ENCODE measurements at regions not wholly inside any gene's neighbourhood (a gene's known extent, or its start where the extent isn't known, plus 50 kb on each side); places are given as distances from the start of the nearest gene placed in this dataset.

DNA sequence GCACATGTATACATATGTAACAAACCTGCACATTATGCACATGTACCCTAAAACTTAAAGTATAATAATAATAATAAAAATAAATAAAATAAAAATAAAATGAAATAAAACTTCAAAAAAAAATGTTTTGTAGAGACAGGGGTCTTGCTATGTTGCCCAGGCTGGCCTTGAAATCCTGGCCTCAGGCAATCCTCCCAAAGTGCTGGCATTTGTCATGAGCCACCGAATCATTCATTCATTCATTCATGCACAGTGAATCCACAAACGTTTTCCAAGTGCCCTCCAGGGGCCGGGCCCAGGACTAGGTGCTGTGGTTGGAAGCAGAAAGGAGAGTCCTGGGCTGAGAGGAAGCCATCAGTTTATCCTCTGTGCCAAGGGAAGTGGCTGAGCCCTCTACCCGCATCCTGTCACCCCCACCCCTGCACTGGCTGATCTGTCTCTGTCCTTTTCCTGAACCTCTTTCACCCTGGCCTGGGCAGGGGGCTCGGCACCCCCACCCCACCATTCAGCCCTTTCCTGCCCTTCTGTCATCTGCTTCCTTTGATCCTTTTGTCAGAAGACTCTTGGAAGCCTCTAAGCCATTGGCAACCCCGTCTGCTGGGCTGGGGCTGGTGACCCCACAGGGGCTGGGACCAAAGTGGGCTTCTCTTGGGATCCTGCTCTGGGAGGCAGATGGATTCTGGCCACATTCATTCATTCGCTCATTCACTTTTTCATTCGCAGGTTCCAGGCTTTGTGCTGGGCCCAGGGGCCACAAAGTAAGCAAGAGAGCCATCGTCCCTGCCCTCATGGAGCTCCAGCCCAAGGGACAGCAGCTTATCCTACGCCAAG lies 84.3 kb downstream of the IGLL1 start:
- TF ChIP-seq GATA2 (IDR thresholded peaks at IDR 0.05; ENCODE audit: low read depth, low read length) = no peak
- TF ChIP-seq GATA3 (IDR thresholded peaks at IDR 0.05; ENCODE audit: low read depth, low read length) = no peak

DNA sequence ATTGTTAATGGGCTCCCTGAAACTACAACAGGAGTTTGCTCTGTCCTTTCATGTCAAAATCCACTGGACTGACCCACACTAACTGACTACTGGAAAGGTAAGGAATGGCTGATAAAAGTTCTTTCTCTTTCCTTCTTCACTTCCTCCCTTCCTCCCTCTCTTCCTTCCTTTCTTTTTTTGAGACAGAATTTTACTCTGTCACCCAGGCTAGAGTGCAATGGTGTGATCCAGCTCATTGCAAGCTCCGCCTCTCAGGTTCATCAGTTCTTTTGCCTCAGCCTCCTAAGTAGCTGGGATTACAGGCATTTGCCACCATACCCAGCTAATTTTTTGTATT lies 85.2 kb downstream of the IGLL1 start:
- TF ChIP-seq GATA3 (IDR thresholded peaks at IDR 0.05; ENCODE audit: low read depth, low read length) = no peak
- TF ChIP-seq GATA2 (IDR thresholded peaks at IDR 0.05; ENCODE audit: low read depth, low read length) = no peak

GRCh38 chr22:23485490-23485889 lies 94.6 kb downstream of the IGLL1 start:
- no peak for TF ChIP-seq GATA2 (IDR thresholded peaks at IDR 0.05; ENCODE audit: low read depth, low read length)
- no peak for TF ChIP-seq GATA3 (IDR thresholded peaks at IDR 0.05; ENCODE audit: low read depth, low read length)

DNA sequence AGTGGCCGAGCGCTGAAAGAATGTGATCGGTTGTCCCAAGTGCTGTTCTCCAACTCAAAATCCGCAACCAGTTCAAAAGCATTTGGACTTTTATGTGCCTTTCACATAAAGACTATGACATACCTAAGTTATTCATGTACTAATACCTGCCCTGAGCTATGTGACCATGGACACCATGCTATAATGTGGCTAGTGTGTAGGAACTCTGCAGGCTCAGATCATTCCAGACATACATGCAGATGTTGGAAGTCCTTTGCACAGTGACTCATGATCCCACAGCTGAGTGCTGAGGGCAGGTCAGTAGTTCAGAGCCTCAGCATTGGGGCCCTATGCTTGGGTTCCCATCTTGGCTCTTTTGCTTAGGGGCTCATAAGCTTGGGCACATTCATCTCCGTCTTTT lies 95.4 kb downstream of the IGLL1 start:
- no peak for TF ChIP-seq GATA2 (IDR thresholded peaks at IDR 0.05; ENCODE audit: low read depth, low read length)
- no peak for TF ChIP-seq GATA3 (IDR thresholded peaks at IDR 0.05; ENCODE audit: low read depth, low read length)

- TF ChIP-seq GATA2 (IDR thresholded peaks at IDR 0.05; ENCODE audit: low read depth, low read length) (no peak), GATA3 (IDR thresholded peaks at IDR 0.05; ENCODE audit: low read depth, low read length) (no peak)
These were observed 98.7 kb downstream of the IGLL1 start for GRCh38 chr22:23481369-23481768.

GRCh38 chr22:23478175-23478574 lies 101.9 kb downstream of the IGLL1 start:
- no peak for TF ChIP-seq GATA3 (IDR thresholded peaks at IDR 0.05; ENCODE audit: low read depth, low read length)
- no peak for TF ChIP-seq GATA2 (IDR thresholded peaks at IDR 0.05; ENCODE audit: low read depth, low read length)

DNA sequence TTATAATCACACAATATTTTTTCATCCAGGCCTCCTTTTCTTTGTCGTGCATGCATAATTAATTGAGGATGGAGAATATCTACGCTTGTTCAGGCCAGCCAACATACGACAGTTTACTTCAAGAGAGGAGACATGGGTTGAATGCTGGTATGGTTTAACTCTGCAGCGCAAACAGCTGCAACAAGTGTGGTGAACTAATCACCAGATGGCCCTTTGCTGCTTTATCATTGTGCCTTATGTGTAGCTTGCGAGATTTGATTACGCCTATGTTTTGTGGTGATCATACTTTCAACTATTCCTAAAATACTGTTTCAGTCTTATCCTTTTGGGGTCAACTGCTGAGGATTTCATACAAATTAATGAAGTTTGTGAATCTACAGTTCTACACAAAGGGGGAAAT lies 105.6 kb downstream of the IGLL1 start:
- 0 out of 2 replicates have a peak, but pooled peaks have one; percentile 23 for TF ChIP-seq GATA3 (IDR thresholded peaks at IDR 0.05; ENCODE audit: low read depth, low read length)

DNA sequence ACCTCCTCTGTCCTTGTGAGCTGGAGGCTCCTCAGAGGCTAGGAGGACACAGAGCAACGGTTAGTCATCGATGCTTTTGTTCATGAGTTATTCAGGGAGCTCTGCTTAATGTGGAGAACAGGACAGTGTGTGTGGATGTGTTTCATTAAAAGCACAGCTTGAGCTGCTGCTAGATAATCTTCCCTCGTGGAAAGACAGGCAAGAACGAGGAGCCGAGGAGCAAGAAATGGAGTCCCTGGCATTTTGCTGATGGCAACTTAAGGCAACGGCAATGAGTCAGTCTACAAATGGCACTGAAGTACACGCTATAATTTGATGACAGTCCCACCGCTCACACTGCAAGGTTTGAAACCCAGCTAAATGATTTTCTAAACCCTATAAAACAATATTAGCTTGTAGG lies 106.2 kb downstream of the IGLL1 start:
- TF ChIP-seq GATA3 (IDR thresholded peaks at IDR 0.05; ENCODE audit: low read depth, low read length) (no peak), GATA2 (IDR thresholded peaks at IDR 0.05; ENCODE audit: low read depth, low read length) (no peak)

GRCh38 chr22:23471698-23472097 lies 108.4 kb downstream of the IGLL1 start:
- no peak for TF ChIP-seq GATA3 (IDR thresholded peaks at IDR 0.05; ENCODE audit: low read depth, low read length)
- no peak for TF ChIP-seq GATA2 (IDR thresholded peaks at IDR 0.05; ENCODE audit: low read depth, low read length)

DNA sequence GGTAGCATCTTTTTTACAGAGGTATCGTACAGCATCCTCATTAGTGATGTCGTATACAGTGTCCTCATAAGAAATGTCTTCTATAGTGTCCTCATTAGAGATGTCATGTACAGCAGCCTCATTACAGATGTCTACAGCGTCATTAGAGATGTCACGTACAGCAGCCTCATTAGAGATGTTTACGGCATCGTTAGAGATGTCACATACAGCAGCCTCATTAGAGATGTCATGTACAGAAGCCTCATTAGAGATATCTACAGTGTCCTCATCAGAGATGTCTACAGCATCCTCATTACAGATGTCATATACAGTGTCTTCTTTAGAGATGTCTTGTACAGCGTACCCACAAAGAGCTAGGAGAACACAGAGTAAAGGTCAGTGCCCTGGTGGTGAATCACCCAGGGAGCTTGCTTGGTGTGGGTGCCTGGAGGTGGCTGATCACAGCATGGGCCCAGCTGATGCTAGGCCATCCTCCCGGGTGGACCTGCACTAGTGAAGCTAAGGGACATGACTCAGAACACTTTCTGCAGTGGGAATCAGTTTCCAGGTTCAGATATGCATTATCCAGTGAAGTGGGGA lies 109.2 kb downstream of the IGLL1 start:
- TF ChIP-seq GATA2 (IDR thresholded peaks at IDR 0.05; ENCODE audit: low read depth, low read length) (no peak), GATA3 (IDR thresholded peaks at IDR 0.05; ENCODE audit: low read depth, low read length) (no peak)

GRCh38 chr22:23467721-23468294 lies 112.3 kb downstream of the IGLL1 start:
- TF ChIP-seq GATA3 (IDR thresholded peaks at IDR 0.05; ENCODE audit: low read depth, low read length) = no peak
- no peak for TF ChIP-seq GATA2 (IDR thresholded peaks at IDR 0.05; ENCODE audit: low read depth, low read length)

DNA sequence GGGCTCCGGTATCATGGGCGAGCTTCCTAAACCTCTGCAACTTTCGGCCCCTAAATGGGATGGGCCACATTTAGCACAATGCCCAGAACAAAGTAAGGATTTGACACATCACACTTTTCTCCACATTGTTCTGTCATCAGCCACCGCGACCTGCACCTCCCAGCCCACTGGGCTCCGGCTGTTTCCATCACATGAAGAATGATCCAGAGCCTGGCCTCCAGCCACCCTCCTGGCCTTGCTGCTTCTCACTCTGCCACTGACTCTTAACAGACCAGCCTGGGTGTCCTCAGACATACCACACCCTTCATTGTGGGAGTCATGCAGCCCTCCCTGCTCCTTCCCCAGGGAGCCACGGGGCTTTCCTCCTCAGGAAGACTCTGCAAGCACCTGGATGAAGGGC lies 113.7 kb downstream of the IGLL1 start:
- no peak for TF ChIP-seq GATA2 (IDR thresholded peaks at IDR 0.05; ENCODE audit: low read depth, low read length)
- no peak for TF ChIP-seq GATA3 (IDR thresholded peaks at IDR 0.05; ENCODE audit: low read depth, low read length)

DNA sequence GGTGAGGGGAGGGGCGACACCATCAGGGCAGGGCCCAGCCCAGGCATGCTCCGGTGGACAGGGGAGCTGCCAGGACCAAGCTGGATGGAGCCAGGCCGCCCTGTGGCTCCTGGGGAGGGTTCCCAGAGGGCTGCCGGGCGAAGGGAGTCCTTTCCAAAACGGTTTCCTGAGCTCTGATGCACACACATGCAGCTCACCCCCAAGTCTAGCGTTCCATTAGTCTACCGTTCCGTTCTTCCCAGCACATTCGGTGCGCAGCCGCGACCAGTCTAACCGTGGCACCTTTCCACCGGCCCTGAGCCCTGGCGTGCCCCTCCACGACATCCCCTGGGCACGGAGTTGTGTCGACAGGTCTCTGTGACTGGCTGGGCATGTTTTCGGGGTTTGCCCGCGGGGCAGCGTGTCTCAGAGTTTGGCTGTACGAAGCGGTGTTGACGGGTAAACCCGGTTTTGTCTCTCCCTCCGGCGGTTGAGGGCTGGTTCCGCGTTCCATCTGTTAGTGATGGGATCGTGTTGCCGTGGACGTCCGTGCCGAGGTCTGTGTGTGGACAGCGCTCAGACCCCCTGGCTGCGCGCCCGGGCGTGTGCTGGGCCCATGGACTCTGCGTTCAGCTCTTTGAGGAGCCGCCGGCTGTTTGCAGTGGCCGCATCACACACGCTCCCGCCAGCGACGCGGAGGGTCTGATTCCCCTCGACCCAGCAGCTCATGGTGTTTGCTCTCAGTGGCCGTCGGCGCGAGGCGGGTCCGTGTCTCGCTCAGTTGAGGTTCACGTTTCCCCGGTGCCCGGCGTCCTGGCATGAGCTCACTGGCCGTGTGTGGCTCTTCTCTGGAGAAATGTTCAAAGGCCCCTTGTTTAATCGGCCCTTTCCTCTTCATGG lies 121.2 kb downstream of the IGLL1 start:
- no peak for TF ChIP-seq GATA2 (IDR thresholded peaks at IDR 0.05; ENCODE audit: low read depth, low read length)
- TF ChIP-seq GATA3 (IDR thresholded peaks at IDR 0.05; ENCODE audit: low read depth, low read length) = no peak

- TF ChIP-seq GATA2 (IDR thresholded peaks at IDR 0.05; ENCODE audit: low read depth, low read length) (no peak), GATA3 (IDR thresholded peaks at IDR 0.05; ENCODE audit: low read depth, low read length) (no peak)
These were observed 122.6 kb downstream of the IGLL1 start for GRCh38 chr22:23457380-23457985.
